ENCODE measurements at regions not wholly inside any gene's neighbourhood (a gene's known extent, or its start where the extent isn't known, plus 50 kb on each side); places are given as distances from the start of the nearest gene placed in this dataset.

GRCh38 chr15:95561463-95561862, 769.0 kb upstream of the NR2F2 start:
- TF ChIP-seq, protein P1, sequence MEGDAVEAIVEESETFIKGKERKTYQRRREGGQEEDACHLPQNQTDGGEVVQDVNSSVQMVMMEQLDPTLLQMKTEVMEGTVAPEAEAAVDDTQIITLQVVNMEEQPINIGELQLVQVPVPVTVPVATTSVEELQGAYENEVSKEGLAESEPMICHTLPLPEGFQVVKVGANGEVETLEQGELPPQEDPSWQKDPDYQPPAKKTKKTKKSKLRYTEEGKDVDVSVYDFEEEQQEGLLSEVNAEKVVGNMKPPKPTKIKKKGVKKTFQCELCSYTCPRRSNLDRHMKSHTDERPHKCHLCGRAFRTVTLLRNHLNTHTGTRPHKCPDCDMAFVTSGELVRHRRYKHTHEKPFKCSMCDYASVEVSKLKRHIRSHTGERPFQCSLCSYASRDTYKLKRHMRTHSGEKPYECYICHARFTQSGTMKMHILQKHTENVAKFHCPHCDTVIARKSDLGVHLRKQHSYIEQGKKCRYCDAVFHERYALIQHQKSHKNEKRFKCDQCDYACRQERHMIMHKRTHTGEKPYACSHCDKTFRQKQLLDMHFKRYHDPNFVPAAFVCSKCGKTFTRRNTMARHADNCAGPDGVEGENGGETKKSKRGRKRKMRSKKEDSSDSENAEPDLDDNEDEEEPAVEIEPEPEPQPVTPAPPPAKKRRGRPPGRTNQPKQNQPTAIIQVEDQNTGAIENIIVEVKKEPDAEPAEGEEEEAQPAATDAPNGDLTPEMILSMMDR (conservative IDR thresholded peaks at IDR 0.05 in 1 of 2, IDR thresholded peaks at IDR 0.05 in 1 of 2; ENCODE audit: extremely low read depth in 1 of 2, insufficient read depth in 1 of 2, low read depth in 1 of 2, low read length in 2 of 2): no peak
- TF ChIP-seq EZH2 (IDR thresholded peaks at IDR 0.05; ENCODE audit: borderline replicate concordance, low read length): no peak
